Activated T-helper 2 cell treated with anti-CD3 and anti-CD28 coated beads, Interferon-gamma antibody, Interleukin-2, Interleukin-4, amounts not matched to agents 10 μg/mL and 5 μg/mL and 100 μg/mL, durations not matched to agents 14 hours and 24 hours and 36 hours (primary cell): ENCODE measurements at regions not wholly inside any gene's neighbourhood (a gene's known extent, or its start where the extent isn't known, plus 50 kb on each side); places are given as distances from the start of the nearest gene placed in this dataset.

Experiments
- DNase-seq: peaks from one replicate; pipeline ENCODE4 v3.0.0; 2021; ENCODE audit warnings: low spot score
- H3K27ac Mint-ChIP-seq: one replicate; pipeline ENCODE4 v1.8.0; 2021; ENCODE audit warnings: mixed read lengths
- H3K27me3 Mint-ChIP-seq: one replicate; pipeline ENCODE4 v1.8.0; 2021; ENCODE audit warnings: low read depth, mixed read lengths
- H3K36me3 Mint-ChIP-seq: one replicate; pipeline ENCODE4 v1.8.0; 2021; ENCODE audit warnings: low read depth, mixed read lengths
- H3K4me1 Mint-ChIP-seq: one replicate; pipeline ENCODE4 v1.8.0; 2021; ENCODE audit warnings: low read depth, mixed read lengths
- H3K4me3 Mint-ChIP-seq: one replicate; pipeline ENCODE4 v1.8.0; 2021; ENCODE audit warnings: low read depth, mild to moderate bottlenecking, moderate library complexity, mixed read lengths
- H3K9me3 Mint-ChIP-seq: one replicate; pipeline ENCODE4 v1.8.0; 2021; ENCODE audit warnings: mixed read lengths
- intact Hi-C: fragments of 100-400 bp; cut with micrococcal nuclease; formaldehyde crosslinking; loops from one replicate; pipeline ENCODE4 v1.15.1; 2023

- H3K4me1 Mint-ChIP-seq, result no peaks in the 10 kb centered on the region
- DNase-seq, result no peak
- no peaks in the 10 kb centered on the region for H3K27me3 Mint-ChIP-seq
- H3K27ac Mint-ChIP-seq, result no peak overlapping the region
- peaks cover 32% of the 10 kb centered on the region for H3K9me3 Mint-ChIP-seq
- no peak overlapping the region for H3K4me3 Mint-ChIP-seq
- no peaks in the 10 kb centered on the region for H3K36me3 Mint-ChIP-seq
- intact Hi-C loops, result no loop called here
These were observed 639.7 kb upstream of the CXADR start for GRCh38 chr21:16873176-16873575.

GRCh38 chr21:16873596-16873995, 639.2 kb upstream of the CXADR start:
- Mint-ChIP-seq H3K27ac (no peak overlapping the region), H3K36me3 (no peaks in the 10 kb centered on the region), H3K9me3 (peaks cover 33% of the 10 kb centered on the region), H3K4me1 (no peaks in the 10 kb centered on the region), H3K4me3 (no peak overlapping the region), H3K27me3 (no peaks in the 10 kb centered on the region)
- intact Hi-C loops, result no loop called here
- DNase-seq, result no peak

GRCh38 chr21:16879479-16879878, 633.4 kb upstream of the CXADR start:
- Mint-ChIP-seq H3K27ac (no peak overlapping the region), H3K27me3 (no peaks in the 10 kb centered on the region), H3K9me3 (peaks cover 71% of the 10 kb centered on the region), H3K4me3 (no peak overlapping the region), H3K36me3 (no peaks in the 10 kb centered on the region), H3K4me1 (no peaks in the 10 kb centered on the region)
- no peak for DNase-seq
- intact Hi-C loops, result no loop called here

- no peak overlapping the region for H3K27ac Mint-ChIP-seq
- intact Hi-C loops, result no loop called here
- no peak overlapping the region for H3K4me3 Mint-ChIP-seq
- no peaks in the 10 kb centered on the region for H3K36me3 Mint-ChIP-seq
- no peaks in the 10 kb centered on the region for H3K4me1 Mint-ChIP-seq
- H3K9me3 Mint-ChIP-seq, result peaks cover 17% of the 10 kb centered on the region
- DNase-seq, result no peak
- H3K27me3 Mint-ChIP-seq, result no peaks in the 10 kb centered on the region
These were observed 621.0 kb upstream of the CXADR start for GRCh38 chr21:16891821-16892220.

- DNase-seq, result no peak
- peaks cover 17% of the 10 kb centered on the region for H3K9me3 Mint-ChIP-seq
- H3K4me3 Mint-ChIP-seq, result no peak overlapping the region
- intact Hi-C loops, result no loop called here
- no peaks in the 10 kb centered on the region for H3K4me1 Mint-ChIP-seq
- H3K27me3 Mint-ChIP-seq, result no peaks in the 10 kb centered on the region
- H3K36me3 Mint-ChIP-seq, result no peaks in the 10 kb centered on the region
- H3K27ac Mint-ChIP-seq, result no peak overlapping the region
These were observed 612.2 kb upstream of the CXADR start for GRCh38 chr21:16900685-16901084.

GRCh38 chr21:16908077-16908476, 604.8 kb upstream of the CXADR start:
- intact Hi-C loops, result no loop called here
- no peak for DNase-seq
- peaks cover 44% of the 10 kb centered on the region for H3K9me3 Mint-ChIP-seq
- no peak overlapping the region for H3K4me3 Mint-ChIP-seq
- no peaks in the 10 kb centered on the region for H3K4me1 Mint-ChIP-seq
- H3K27me3 Mint-ChIP-seq, result no peaks in the 10 kb centered on the region
- H3K36me3 Mint-ChIP-seq, result no peaks in the 10 kb centered on the region
- H3K27ac Mint-ChIP-seq, result no peak overlapping the region

GRCh38 chr21:16910435-16911165, 602.2 kb upstream of the CXADR start:
- no peaks in the 10 kb centered on the region for H3K36me3 Mint-ChIP-seq
- intact Hi-C loops, result no loop called here
- no peaks in the 10 kb centered on the region for H3K27me3 Mint-ChIP-seq

GRCh38 chr21:16911166-16911607, 601.7 kb upstream of the CXADR start:
- Mint-ChIP-seq H3K27ac (no peak overlapping the region), H3K4me3 (no peak overlapping the region), H3K27me3 (no peaks in the 10 kb centered on the region), H3K36me3 (no peaks in the 10 kb centered on the region), H3K4me1 (no peaks in the 10 kb centered on the region), H3K9me3 (peaks cover 26% of the 10 kb centered on the region)
- intact Hi-C loops, result no loop called here
- no peak for DNase-seq

More at GRCh38 chr21:16910435-16911165, 602.2 kb upstream of the CXADR start:
- peaks cover 32% of the 10 kb centered on the region for H3K9me3 Mint-ChIP-seq
- no peak overlapping the region for H3K4me3 Mint-ChIP-seq
- H3K4me1 Mint-ChIP-seq, result no peaks in the 10 kb centered on the region
- DNase-seq, result no peak
- H3K27ac Mint-ChIP-seq, result no peak overlapping the region

GRCh38 chr21:16912075-16912474, 600.8 kb upstream of the CXADR start:
- H3K27me3 Mint-ChIP-seq, result no peaks in the 10 kb centered on the region
- no peaks in the 10 kb centered on the region for H3K36me3 Mint-ChIP-seq
- intact Hi-C loops, result no loop called here

GRCh38 chr21:16913010-16913409, 599.8 kb upstream of the CXADR start:
- peaks cover 13% of the 10 kb centered on the region for H3K9me3 Mint-ChIP-seq
- no peak overlapping the region for H3K4me3 Mint-ChIP-seq
- no peak for DNase-seq

More at GRCh38 chr21:16912075-16912474, 600.8 kb upstream of the CXADR start:
- Mint-ChIP-seq H3K4me1 (no peaks in the 10 kb centered on the region), H3K4me3 (no peak overlapping the region), H3K9me3 (peaks cover 19% of the 10 kb centered on the region), H3K27ac (no peak overlapping the region)
- DNase-seq, result no peak

GRCh38 chr21:16928439-16928838, 584.4 kb upstream of the CXADR start:
- DNase-seq, result no peak
- Mint-ChIP-seq H3K27me3 (no peaks in the 10 kb centered on the region), H3K27ac (no peak overlapping the region), H3K36me3 (no peaks in the 10 kb centered on the region), H3K4me1 (no peaks in the 10 kb centered on the region), H3K9me3 (peaks cover 30% of the 10 kb centered on the region), H3K4me3 (no peak overlapping the region)
- intact Hi-C loops, result no loop called here

More at GRCh38 chr21:16913010-16913409, 599.8 kb upstream of the CXADR start:
- no peaks in the 10 kb centered on the region for H3K36me3 Mint-ChIP-seq
- H3K27ac Mint-ChIP-seq, result no peak overlapping the region
- H3K4me1 Mint-ChIP-seq, result no peaks in the 10 kb centered on the region
- no peaks in the 10 kb centered on the region for H3K27me3 Mint-ChIP-seq
- intact Hi-C loops, result no loop called here

- intact Hi-C loops, result no loop called here
These were observed 580.5 kb upstream of the CXADR start for GRCh38 chr21:16932314-16932713.

GRCh38 chr21:16942703-16943102, 570.1 kb upstream of the CXADR start:
- H3K27ac Mint-ChIP-seq, result no peak overlapping the region
- no peak for DNase-seq
- intact Hi-C loops, result no loop called here
- no peaks in the 10 kb centered on the region for H3K27me3 Mint-ChIP-seq
- no peak overlapping the region for H3K4me3 Mint-ChIP-seq
- peaks cover 65% of the 10 kb centered on the region for H3K9me3 Mint-ChIP-seq
- H3K36me3 Mint-ChIP-seq, result no peaks in the 10 kb centered on the region
- H3K4me1 Mint-ChIP-seq, result no peaks in the 10 kb centered on the region

More at GRCh38 chr21:16932314-16932713, 580.5 kb upstream of the CXADR start:
- Mint-ChIP-seq H3K27me3 (no peaks in the 10 kb centered on the region), H3K36me3 (no peaks in the 10 kb centered on the region), H3K4me3 (no peak overlapping the region), H3K9me3 (peaks cover 33% of the 10 kb centered on the region), H3K27ac (no peak overlapping the region), H3K4me1 (no peaks in the 10 kb centered on the region)
- DNase-seq, result no peak
